CD4-positive, alpha-beta T cell (primary cell): ENCODE measurements at regions not wholly inside any gene's neighbourhood (a gene's known extent, or its start where the extent isn't known, plus 50 kb on each side); places are given as distances from the start of the nearest gene placed in this dataset.

Experiments used
- ATAC-seq: fragments of 200-7000 bp; cut with Tn5 transposase; one replicate; pipeline ENCODE4 v1.10.0; 2022; ENCODE audit warnings: mild to moderate bottlenecking; ENCODE audit not compliant: poor library complexity
- CTCF ChIA-PET: fragments of 350-600 bp; sonication (Branson Sonifier 250); formaldehyde crosslinking; loops from one replicate; lab custom pipeline; 2021; ENCODE audit warnings: antibody characterized with exemption, inconsistent platforms; lab: Charles Lee
- POLR2A ChIA-PET: fragments of 350-600 bp; sonication (Branson Sonifier 250); formaldehyde crosslinking; loops from one replicate; lab custom pipeline; 2021; ENCODE audit warnings: antibody characterized with exemption, inconsistent platforms; lab: Charles Lee
- DNase-seq, 14 experiments: peaks; one replicate each; pipeline ENCODE4 v3.0.0-alpha.2; 2013 to 2020; ENCODE audit warnings: mixed read lengths in 2 of 14
- H3K27ac ChIP-seq, 2 donors: one replicate each; pipeline versions ENCODE4 v1.5.1 to v1.7.0; 2013; ENCODE audit warnings: low read length in 2 of 2, low read depth in 1 of 2, mild to moderate bottlenecking in 1 of 2
- H3K27me3 ChIP-seq, 2 experiments: 1 replicate in 1 of 2; 2 replicates in 1 of 2; pipeline versions ENCODE4 v1.6.1 to v1.7.0; 2013; ENCODE audit warnings: low read length in 2 of 2, control low read depth in 1 of 2, mild to moderate bottlenecking in 1 of 2, moderate library complexity in 1 of 2; ENCODE audit not compliant: insufficient read depth in 2 of 2, control insufficient read depth in 1 of 2
- H3K36me3 ChIP-seq: one replicate; pipeline ENCODE4 v1.6.1; 2013; ENCODE audit warnings: low read length, control low read depth; ENCODE audit not compliant: insufficient read depth
- H3K4me1 ChIP-seq: one replicate; pipeline ENCODE4 v1.6.1; 2013; ENCODE audit warnings: low read length, control low read depth; ENCODE audit not compliant: insufficient read depth
- H3K4me3 ChIP-seq: one replicate; pipeline ENCODE4 v1.5.1; 2013; ENCODE audit warnings: mild to moderate bottlenecking, low read length, moderate library complexity
- H3K9me3 ChIP-seq, 2 experiments: 1 replicate in 1 of 2; 2 replicates in 1 of 2; pipeline versions ENCODE4 v1.6.1 to v1.7.0; 2013; ENCODE audit warnings: low read length in 2 of 2, mild to moderate bottlenecking in 2 of 2, control low read depth in 1 of 2, moderate library complexity in 1 of 2; ENCODE audit not compliant: control insufficient read depth in 1 of 2, insufficient read depth in 1 of 2
- H3K27ac Mint-ChIP-seq: one replicate; pipeline ENCODE4 v1.8.0; 2020; ENCODE audit warnings: mixed read lengths
- H3K27me3 Mint-ChIP-seq: one replicate; pipeline ENCODE4 v1.8.0; 2021; ENCODE audit warnings: mixed read lengths
- H3K36me3 Mint-ChIP-seq: one replicate; pipeline ENCODE4 v1.8.0; 2021; ENCODE audit warnings: low read depth, mixed read lengths
- H3K4me1 Mint-ChIP-seq: one replicate; pipeline ENCODE4 v1.8.0; 2021; ENCODE audit warnings: low read depth, mixed read lengths
- H3K4me3 Mint-ChIP-seq: one replicate; pipeline ENCODE4 v1.8.0; 2020; ENCODE audit warnings: mild to moderate bottlenecking, mixed read lengths
- H3K9me3 Mint-ChIP-seq: one replicate; pipeline ENCODE4 v1.8.0; 2020; ENCODE audit warnings: mixed read lengths
- intact Hi-C, 2 experiments: fragments of 100-400 bp; cut with DNase I in 1 of 2; cut with micrococcal nuclease in 1 of 2; formaldehyde crosslinking; loops; one replicate each; pipeline versions ENCODE4 v1.15.1 to v1.9.0; 2023 to 2025; cut with DNase I, micrococcal nuclease
- TF ChIP-seq, protein P1 (sequence below): fragments of 200-600 bp; IDR thresholded peaks from one replicate; pipeline ENCODE4 v1.8.0; 2022; ENCODE audit warnings: antibody characterized with exemption, mild to moderate bottlenecking

DNA sequence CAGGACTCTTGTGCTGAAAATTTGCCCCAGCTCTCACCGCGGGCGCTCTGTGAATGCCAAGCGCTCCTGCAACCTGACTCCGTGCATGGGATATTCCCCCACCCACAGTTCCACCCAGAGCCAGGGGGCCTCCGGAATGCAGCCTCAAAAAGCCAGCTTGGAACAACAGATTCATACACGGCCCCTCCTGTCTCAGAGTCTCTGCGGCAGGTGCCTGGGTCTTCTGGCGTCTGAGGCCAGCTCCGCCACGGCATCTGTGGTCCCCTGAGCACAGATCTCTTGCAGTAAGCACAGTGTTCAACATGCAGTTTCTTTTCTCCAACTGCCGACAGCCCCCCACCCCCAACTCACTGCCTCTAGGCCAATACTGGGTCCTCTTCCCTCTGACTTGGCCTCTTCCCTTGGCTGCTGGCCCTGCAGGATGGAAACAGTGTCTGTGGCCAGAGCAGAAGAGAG, 355.7 kb upstream of the IRX2 start:
- DNase-seq = no peak
- H3K4me3 ChIP-seq = no peak overlapping the region
- H3K4me1 Mint-ChIP-seq = no peaks in the 10 kb centered on the region
- peaks cover 0 to 9% of the 10 kb centered on the region in 2 experiments for H3K27me3 ChIP-seq
- H3K4me1 ChIP-seq = no peaks in the 10 kb centered on the region
- intact Hi-C loops = no loop called here
- peaks cover 3% of the 10 kb centered on the region for H3K9me3 Mint-ChIP-seq
- ChIA-PET POLR2A (no interaction called here), CTCF (no interaction called here)
- H3K9me3 ChIP-seq = peaks cover 0 to 47% of the 10 kb centered on the region in 2 experiments
- no peaks in the 10 kb centered on the region for H3K36me3 ChIP-seq
- no peaks in the 10 kb centered on the region for H3K36me3 Mint-ChIP-seq
- H3K4me3 Mint-ChIP-seq = no peak overlapping the region
- no peak for ATAC-seq
- TF ChIP-seq, protein P1, sequence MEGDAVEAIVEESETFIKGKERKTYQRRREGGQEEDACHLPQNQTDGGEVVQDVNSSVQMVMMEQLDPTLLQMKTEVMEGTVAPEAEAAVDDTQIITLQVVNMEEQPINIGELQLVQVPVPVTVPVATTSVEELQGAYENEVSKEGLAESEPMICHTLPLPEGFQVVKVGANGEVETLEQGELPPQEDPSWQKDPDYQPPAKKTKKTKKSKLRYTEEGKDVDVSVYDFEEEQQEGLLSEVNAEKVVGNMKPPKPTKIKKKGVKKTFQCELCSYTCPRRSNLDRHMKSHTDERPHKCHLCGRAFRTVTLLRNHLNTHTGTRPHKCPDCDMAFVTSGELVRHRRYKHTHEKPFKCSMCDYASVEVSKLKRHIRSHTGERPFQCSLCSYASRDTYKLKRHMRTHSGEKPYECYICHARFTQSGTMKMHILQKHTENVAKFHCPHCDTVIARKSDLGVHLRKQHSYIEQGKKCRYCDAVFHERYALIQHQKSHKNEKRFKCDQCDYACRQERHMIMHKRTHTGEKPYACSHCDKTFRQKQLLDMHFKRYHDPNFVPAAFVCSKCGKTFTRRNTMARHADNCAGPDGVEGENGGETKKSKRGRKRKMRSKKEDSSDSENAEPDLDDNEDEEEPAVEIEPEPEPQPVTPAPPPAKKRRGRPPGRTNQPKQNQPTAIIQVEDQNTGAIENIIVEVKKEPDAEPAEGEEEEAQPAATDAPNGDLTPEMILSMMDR = no peak
- no peak overlapping the region for H3K27ac Mint-ChIP-seq
- no peak overlapping the region for H3K27ac ChIP-seq
- peaks cover 62% of the 10 kb centered on the region for H3K27me3 Mint-ChIP-seq

DNA sequence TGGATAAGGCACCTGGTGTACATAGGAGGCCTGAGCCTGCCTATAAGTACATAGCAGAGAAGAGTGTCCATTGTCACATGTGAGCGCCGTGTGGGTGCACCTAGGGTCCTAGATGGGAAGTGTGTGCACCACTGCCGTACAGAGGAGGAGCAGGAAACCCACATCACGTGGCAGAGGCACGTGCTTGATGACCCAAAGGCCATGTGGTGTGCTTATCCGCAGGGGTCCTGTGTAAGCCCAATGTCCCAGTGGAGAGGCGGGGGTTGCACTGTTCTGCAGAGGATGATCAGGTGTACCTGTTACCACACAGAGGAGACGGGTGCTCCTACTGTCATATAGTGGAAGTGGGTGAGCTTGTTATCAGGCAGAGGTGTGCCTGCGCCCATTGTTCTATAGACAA, 354.1 kb upstream of the IRX2 start:
- ChIA-PET CTCF (no interaction called here), POLR2A (no interaction called here)
- no peak overlapping the region for H3K27ac Mint-ChIP-seq
- H3K4me1 ChIP-seq = no peaks in the 10 kb centered on the region
- H3K4me3 ChIP-seq = no peak overlapping the region
- intact Hi-C loops = no loop called here
- H3K4me1 Mint-ChIP-seq = no peaks in the 10 kb centered on the region
- no peak overlapping the region for H3K27ac ChIP-seq
- peaks cover 3% of the 10 kb centered on the region for H3K9me3 Mint-ChIP-seq
- H3K36me3 Mint-ChIP-seq = no peaks in the 10 kb centered on the region
- ATAC-seq (no peak), DNase-seq (no peak)
- H3K4me3 Mint-ChIP-seq = no peak overlapping the region
- peaks cover 70% of the 10 kb centered on the region for H3K27me3 Mint-ChIP-seq
- no peaks in the 10 kb centered on the region for H3K36me3 ChIP-seq
- TF ChIP-seq, protein P1 = no peak
- peaks cover 0 to 49% of the 10 kb centered on the region in 2 experiments for H3K9me3 ChIP-seq
- peaks cover 4 to 9% of the 10 kb centered on the region in 2 experiments for H3K27me3 ChIP-seq

DNA sequence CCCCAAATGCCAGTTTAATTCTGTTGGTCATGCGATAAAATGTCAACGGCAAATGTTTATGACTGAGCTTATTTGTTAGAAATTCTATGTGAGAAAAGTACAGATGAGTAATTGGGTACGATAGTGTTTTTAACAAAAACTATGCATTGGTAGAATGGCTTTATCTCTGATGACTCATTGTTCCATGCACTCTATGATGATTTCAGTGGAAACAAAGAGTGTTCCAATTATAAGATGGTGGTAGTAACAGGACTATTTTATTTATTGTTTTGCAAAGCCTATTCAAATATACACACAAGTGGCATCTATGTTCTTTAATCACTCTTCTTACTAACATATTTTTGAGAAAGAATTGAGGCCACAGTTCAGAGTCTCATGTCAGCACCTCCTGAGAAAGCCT, 353.7 kb upstream of the IRX2 start:
- DNase-seq (no peak), ATAC-seq (no peak)
- H3K4me3 ChIP-seq = no peak overlapping the region
- peaks cover 4 to 9% of the 10 kb centered on the region in 2 experiments for H3K27me3 ChIP-seq
- H3K4me1 Mint-ChIP-seq = no peaks in the 10 kb centered on the region
- H3K36me3 Mint-ChIP-seq = no peaks in the 10 kb centered on the region
- H3K9me3 Mint-ChIP-seq = peaks cover 3% of the 10 kb centered on the region
- no peaks in the 10 kb centered on the region for H3K4me1 ChIP-seq
- peaks cover 0 to 50% of the 10 kb centered on the region in 2 experiments for H3K9me3 ChIP-seq
- H3K27me3 Mint-ChIP-seq = peaks cover 70% of the 10 kb centered on the region
- ChIA-PET CTCF (no interaction called here), POLR2A (no interaction called here)
- H3K36me3 ChIP-seq = no peaks in the 10 kb centered on the region
- TF ChIP-seq, protein P1 = no peak
- no peak overlapping the region for H3K27ac Mint-ChIP-seq
- intact Hi-C loops = no loop called here
- no peak overlapping the region for H3K4me3 Mint-ChIP-seq
- no peak overlapping the region for H3K27ac ChIP-seq
